GM04504 (cell line): ENCODE measurements at regions not wholly inside any gene's neighbourhood (a gene's known extent, or its start where the extent isn't known, plus 50 kb on each side); places are given as distances from the start of the nearest gene placed in this dataset.

Experiments
- DNase-seq: peaks from one replicate; pipeline ENCODE4 v3.0.0-alpha.2; 2012; ENCODE audit warnings: low read depth

GRCh38 chr6:130314271-130314670 is 51.5 kb upstream of the TMEM200A start:
- DNase-seq, result no peak

- DNase-seq, result no peak
Measured at GRCh38 chr6:130313206-130313605, 52.6 kb upstream of the TMEM200A start.

GRCh38 chr6:130309028-130309427 is 56.8 kb upstream of the TMEM200A start:
- DNase-seq, result no peak

- DNase-seq, result peak; percentile 37
Measured at GRCh38 chr6:130307752-130308361, 58.0 kb upstream of the TMEM200A start.

GRCh38 chr6:130306377-130306776 is 59.4 kb upstream of the TMEM200A start:
- no peak for DNase-seq

- peak; percentile 44 for DNase-seq
Measured at GRCh38 chr6:130303431-130303830, 62.4 kb upstream of the TMEM200A start.

- DNase-seq, result no peak
Measured at GRCh38 chr6:130298258-130298657, 67.6 kb upstream of the TMEM200A start.

- no peak for DNase-seq
Measured at GRCh38 chr6:130296854-130297253, 69.0 kb upstream of the TMEM200A start.

GRCh38 chr6:130293800-130294199 is 71.0 kb upstream of the SAMD3 start:
- peak; percentile 40 for DNase-seq

- no peak for DNase-seq
Measured at GRCh38 chr6:130288065-130288464, 65.3 kb upstream of the SAMD3 start.

- DNase-seq, result no peak
Measured at GRCh38 chr6:130282234-130282995, 59.7 kb upstream of the SAMD3 start.

- DNase-seq, result no peak
Measured at GRCh38 chr6:130276507-130276906, 53.8 kb upstream of the SAMD3 start.

GRCh38 chr6:130274007-130274406 is 51.3 kb upstream of the SAMD3 start:
- no peak for DNase-seq
